ENCODE measurements at regions not wholly inside any gene's neighbourhood (a gene's known extent, or its start where the extent isn't known, plus 50 kb on each side); places are given as distances from the start of the nearest gene placed in this dataset.

GRCh38 chr10:36675458-36675880, 449.9 kb upstream of the ANKRD30A start:
- H3K27ac ChIP-seq, result no peak overlapping the region
- TF ChIP-seq CTCF (IDR thresholded peaks at IDR 0.05; ENCODE audit: low read depth, low read length), result no peak

GRCh38 chr10:36671607-36672006, 453.8 kb upstream of the ANKRD30A start:
- Histone ChIP-seq H3K27me3 (ENCODE audit: insufficient read depth, low read depth, severe bottlenecking) (no peaks in the 10 kb centered on the region), H3K36me3 (no peaks in the 10 kb centered on the region), H3K9me3 (ENCODE audit: severe bottlenecking) (no peaks in the 10 kb centered on the region), H3K4me3 (ENCODE audit: low read depth, low read length) (no peak overlapping the region), H3K27ac (no peak overlapping the region)
- TF ChIP-seq CTCF (IDR thresholded peaks at IDR 0.05; ENCODE audit: low read depth, low read length), result no peak
- DNase-seq, result no peak

More at GRCh38 chr10:36675458-36675880, 449.9 kb upstream of the ANKRD30A start:
- H3K27me3 ChIP-seq (ENCODE audit: insufficient read depth, low read depth, severe bottlenecking), result no peaks in the 10 kb centered on the region
- H3K9me3 ChIP-seq (ENCODE audit: severe bottlenecking), result no peaks in the 10 kb centered on the region
- no peak overlapping the region for H3K4me3 ChIP-seq (ENCODE audit: low read depth, low read length)
- no peaks in the 10 kb centered on the region for H3K36me3 ChIP-seq
- DNase-seq, result no peak

- no peak for TF ChIP-seq CTCF (IDR thresholded peaks at IDR 0.05; ENCODE audit: low read depth, low read length)
- H3K36me3 ChIP-seq, result no peaks in the 10 kb centered on the region
- DNase-seq, result no peak
These were observed 454.6 kb upstream of the ANKRD30A start for GRCh38 chr10:36670621-36671402.

GRCh38 chr10:36669615-36670352, 455.6 kb upstream of the ANKRD30A start:
- DNase-seq, result no peak
- no peak overlapping the region for H3K4me3 ChIP-seq (ENCODE audit: low read depth, low read length)

More at GRCh38 chr10:36670621-36671402, 454.6 kb upstream of the ANKRD30A start:
- Histone ChIP-seq H3K27me3 (ENCODE audit: insufficient read depth, low read depth, severe bottlenecking) (no peaks in the 10 kb centered on the region), H3K4me3 (ENCODE audit: low read depth, low read length) (no peak overlapping the region), H3K27ac (no peak overlapping the region), H3K9me3 (ENCODE audit: severe bottlenecking) (no peaks in the 10 kb centered on the region)

GRCh38 chr10:36666451-36666850, 458.9 kb upstream of the ANKRD30A start:
- Histone ChIP-seq H3K27ac (no peak overlapping the region), H3K27me3 (ENCODE audit: insufficient read depth, low read depth, severe bottlenecking) (no peaks in the 10 kb centered on the region), H3K9me3 (ENCODE audit: severe bottlenecking) (no peaks in the 10 kb centered on the region), H3K36me3 (no peaks in the 10 kb centered on the region), H3K4me3 (ENCODE audit: low read depth, low read length) (no peak overlapping the region)
- no peak for DNase-seq
- no peak for TF ChIP-seq CTCF (IDR thresholded peaks at IDR 0.05; ENCODE audit: low read depth, low read length)

More at GRCh38 chr10:36669615-36670352, 455.6 kb upstream of the ANKRD30A start:
- Histone ChIP-seq H3K27ac (no peak overlapping the region), H3K27me3 (ENCODE audit: insufficient read depth, low read depth, severe bottlenecking) (no peaks in the 10 kb centered on the region), H3K36me3 (no peaks in the 10 kb centered on the region), H3K9me3 (ENCODE audit: severe bottlenecking) (no peaks in the 10 kb centered on the region)
- TF ChIP-seq CTCF (IDR thresholded peaks at IDR 0.05; ENCODE audit: low read depth, low read length), result no peak
